SHP77 (cell line): ENCODE measurements at regions not wholly inside any gene's neighbourhood (a gene's known extent, or its start where the extent isn't known, plus 50 kb on each side); places are given as distances from the start of the nearest gene placed in this dataset.

Experiments used
- DNase-seq, 2 experiments: peaks; one replicate each; lab custom pipeline; 2025; lab: John Stamatoyannopoulos, UW

DNA sequence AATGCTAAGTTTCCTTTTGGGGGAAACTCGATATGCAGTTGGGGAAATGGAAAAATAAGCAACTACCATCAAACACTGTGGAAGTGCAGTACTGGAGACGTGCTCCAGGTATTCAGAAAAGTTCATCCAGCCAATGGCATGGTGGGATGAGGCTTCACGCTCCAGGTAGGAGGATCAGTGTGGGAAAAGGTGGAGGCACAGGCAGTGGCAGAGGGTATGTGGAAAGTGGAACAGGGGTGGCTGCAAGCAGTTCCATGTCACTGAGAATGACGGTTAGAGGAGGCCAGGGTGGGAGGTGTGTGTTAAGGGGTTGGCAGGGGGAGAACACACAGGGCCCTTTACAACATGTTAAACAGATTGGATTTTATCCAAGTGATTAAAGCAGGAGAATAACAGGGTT is 105.1 kb upstream of the NCAM1 start:
- no peak for DNase-seq

GRCh38 chr11:112856591-112856990 is 104.6 kb upstream of the NCAM1 start:
- no peak for DNase-seq

- DNase-seq, result no peak
Measured at GRCh38 chr11:112858289-112859023, 102.8 kb upstream of the NCAM1 start.

GRCh38 chr11:112859787-112860186 is 101.4 kb upstream of the NCAM1 start:
- no peak for DNase-seq

GRCh38 chr11:112861356-112861755 is 99.9 kb upstream of the NCAM1 start:
- no peak for DNase-seq

DNA sequence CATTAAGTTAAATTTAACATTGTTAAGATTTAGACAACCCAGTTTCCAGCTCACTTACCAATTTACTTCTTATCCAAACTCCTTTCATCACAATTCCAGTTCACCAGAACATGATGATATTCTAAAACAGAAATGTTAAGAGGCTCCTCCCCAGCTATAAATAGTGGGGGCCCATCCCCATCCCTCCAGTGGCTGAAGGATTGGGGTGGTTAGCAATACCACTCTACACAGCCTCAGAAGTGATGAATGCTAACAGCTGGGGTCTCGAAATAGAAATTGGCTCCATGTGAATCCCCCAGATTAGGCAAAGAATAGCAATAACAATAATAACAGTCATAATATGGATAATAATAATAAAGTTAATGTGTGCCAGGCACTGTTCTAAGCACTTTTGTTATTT is 97.9 kb upstream of the NCAM1 start:
- no peak for DNase-seq

GRCh38 chr11:112864672-112865071 is 96.5 kb upstream of the NCAM1 start:
- no peak for DNase-seq

- DNase-seq, result no peak
Measured at GRCh38 chr11:112871909-112872500, 89.2 kb upstream of the NCAM1 start.

- DNase-seq, result no peak
Measured at GRCh38 chr11:112874980-112875379, 86.2 kb upstream of the NCAM1 start.

DNA sequence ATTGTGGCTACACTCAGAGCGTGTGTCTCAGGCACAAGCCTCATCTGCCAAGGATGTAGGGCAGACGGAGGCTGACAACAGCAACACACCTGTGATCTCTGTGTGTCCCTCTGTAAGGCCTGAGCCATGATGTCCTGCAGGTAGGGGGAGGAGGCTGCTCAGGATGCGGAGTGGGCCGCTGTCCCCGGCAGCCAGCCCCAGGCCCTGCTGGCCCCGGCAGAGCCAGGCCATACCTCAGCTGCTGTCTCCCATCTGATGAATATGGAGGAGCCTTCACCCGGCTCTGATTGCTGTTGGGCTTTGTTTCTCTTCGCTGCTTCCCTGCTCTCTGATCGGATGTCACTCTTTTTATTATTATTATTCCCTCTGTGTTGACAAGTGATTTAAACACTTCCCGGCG is 83.6 kb upstream of the NCAM1 start:
- DNase-seq, result no peak

GRCh38 chr11:112878033-112878601 is 83.1 kb upstream of the NCAM1 start:
- DNase-seq, result no peak

DNA sequence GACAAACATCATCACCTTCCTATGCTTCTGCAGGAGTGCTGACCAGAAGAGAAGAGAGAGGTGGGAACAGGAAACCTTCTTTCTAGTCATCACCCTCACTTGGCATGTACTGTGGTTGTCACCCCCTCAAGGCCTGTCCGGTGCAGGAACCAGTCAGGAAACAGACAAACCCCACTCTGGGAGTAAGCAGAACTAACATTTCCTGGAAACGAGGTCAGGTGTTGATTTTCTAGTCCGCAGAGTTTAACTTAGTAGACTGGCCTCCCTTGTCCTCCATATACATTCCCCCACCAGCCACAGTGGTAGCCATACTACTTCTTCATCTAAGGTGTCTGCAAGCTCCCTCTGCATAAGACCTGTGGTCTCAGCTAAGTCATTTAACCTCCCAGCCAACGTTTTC is 80.7 kb upstream of the NCAM1 start:
- DNase-seq, result no peak

DNA sequence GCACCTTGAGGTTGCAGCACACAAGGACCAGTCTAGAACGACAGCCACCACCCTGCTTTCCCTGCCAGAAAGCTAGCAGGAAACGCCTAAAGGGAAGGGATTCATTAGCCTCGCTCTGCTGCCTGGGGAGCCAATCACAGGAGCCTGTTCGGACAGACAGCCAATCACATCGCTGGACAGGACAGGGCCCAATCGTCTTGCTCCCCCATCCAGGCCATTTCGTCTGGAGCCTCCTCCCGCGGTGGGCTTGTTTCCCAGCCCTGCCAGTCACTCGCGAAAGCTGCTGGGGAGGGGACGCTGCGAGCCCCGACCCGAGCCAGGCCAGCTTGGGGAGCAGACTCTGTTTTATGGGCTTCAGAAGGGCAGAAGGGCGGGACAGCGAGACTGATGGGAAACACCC is 79.8 kb upstream of the NCAM1 start:
- DNase-seq, result peak; percentile 77 to 91

GRCh38 chr11:112882494-112883381 is 78.5 kb upstream of the NCAM1 start:
- no peak for DNase-seq

GRCh38 chr11:112884012-112884767 is 77.0 kb upstream of the NCAM1 start:
- no peak for DNase-seq

DNA sequence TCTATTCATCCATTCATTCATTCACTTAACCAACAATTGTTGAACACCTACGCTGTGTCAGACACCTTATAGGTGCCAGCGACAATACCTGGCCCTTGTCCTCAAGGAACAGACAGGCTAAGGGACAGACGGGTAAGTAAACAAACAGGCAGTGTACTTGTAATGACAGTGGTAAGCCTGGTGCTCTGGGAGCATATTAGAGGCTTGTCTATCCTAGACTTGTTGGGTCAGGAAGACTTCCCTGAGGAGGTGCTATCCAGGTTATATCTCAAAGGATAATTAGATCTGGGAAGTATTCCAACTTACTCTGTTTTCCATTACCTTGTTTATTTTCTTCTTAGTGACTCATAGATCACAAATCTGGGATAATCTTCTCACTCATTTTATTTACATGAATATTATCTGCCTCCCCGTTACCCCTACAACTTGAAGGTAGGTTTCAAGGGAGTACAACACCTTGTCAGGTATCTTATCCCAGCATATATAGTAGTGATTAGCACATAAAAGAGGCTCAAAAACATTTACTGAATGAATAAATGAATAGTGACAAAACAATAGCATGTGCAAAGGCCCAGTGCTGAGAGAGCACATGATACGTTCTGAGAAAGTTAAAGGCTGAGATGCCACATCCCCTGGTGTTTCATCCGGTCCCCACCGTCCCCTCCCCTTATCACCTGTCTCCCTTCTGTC is 75.3 kb upstream of the NCAM1 start:
- DNase-seq, result no peak

GRCh38 chr11:112886434-112887370 is 74.5 kb upstream of the NCAM1 start:
- no peak for DNase-seq

- no peak for DNase-seq
Measured at GRCh38 chr11:112889446-112889845, 71.8 kb upstream of the NCAM1 start.

DNA sequence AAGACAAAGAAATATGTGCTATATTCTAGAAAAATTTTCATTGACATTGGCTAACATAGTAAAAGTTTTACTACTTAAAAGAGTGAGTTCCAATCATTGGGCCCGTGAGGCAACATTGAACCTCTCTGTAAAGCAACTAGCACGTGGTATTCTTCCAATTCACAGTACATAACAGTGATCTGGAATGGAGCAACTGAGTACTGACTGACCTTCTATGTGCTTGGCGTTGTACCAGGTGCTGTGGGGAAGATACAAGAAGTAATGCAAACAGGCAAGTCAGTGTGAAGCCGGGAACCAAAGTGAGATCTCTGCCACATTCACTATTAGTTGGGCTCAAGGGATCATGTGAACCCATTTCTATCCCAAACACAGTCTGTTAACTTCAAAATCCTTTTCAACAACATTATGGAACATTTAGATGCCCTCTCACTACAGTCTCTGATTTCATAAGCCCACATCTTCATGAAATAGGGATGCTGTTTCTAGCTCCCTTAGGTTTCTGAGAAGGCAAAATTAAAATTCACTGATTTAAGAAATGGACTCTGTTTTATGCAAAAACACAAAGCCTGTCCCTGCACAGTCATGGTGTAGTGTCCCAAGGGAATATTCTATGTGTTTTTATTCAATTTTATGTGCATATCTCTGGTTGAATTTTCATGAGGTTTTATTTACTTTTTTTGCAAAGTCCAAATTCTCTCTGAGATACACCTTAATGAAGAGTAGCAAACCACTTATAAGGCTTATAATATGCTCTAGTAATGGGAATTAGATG is 61.8 kb upstream of the NCAM1 start:
- DNase-seq, result no peak
